Small intestine (tissue), 7 donors: ENCODE measurements at regions not wholly inside any gene's neighbourhood (a gene's known extent, or its start where the extent isn't known, plus 50 kb on each side); places are given as distances from the start of the nearest gene placed in this dataset.
A peak's percentile ranks its signal among the peaks of the same experiment; 100 is the strongest.

Experiments
- DNase-seq, 2 donors: peaks; one replicate each; pipeline versions ENCODE4 v3.0.0 to v3.0.0-alpha.2; 2013
- FAIRE-seq: peaks from 2 replicates; lab custom pipeline; 2012; peaks lifted over from hg19 to GRCh38; lab: Jason Lieb, UNC
- H3K27ac ChIP-seq, 3 donors: one replicate each; pipeline ENCODE4 v1.5.1; 2013; ENCODE audit warnings: low read length in 2 of 3, mild to moderate bottlenecking in 2 of 3, control low read depth in 1 of 3, inconsistent platforms in 1 of 3, low read depth in 1 of 3, moderate library complexity in 1 of 3
- H3K27me3 ChIP-seq, 3 donors: one replicate each; pipeline ENCODE4 v1.6.1; 2013; ENCODE audit warnings: low read length in 3 of 3, inconsistent platforms in 1 of 3; ENCODE audit not compliant: control insufficient read depth in 3 of 3, insufficient read depth in 3 of 3
- H3K36me3 ChIP-seq, 3 donors: one replicate each; pipeline ENCODE4 v1.6.1; 2013; ENCODE audit warnings: low read length in 3 of 3, inconsistent platforms in 1 of 3, low read depth in 1 of 3, mild to moderate bottlenecking in 1 of 3, moderate library complexity in 1 of 3; ENCODE audit not compliant: control insufficient read depth in 3 of 3, insufficient read depth in 2 of 3
- H3K4me1 ChIP-seq, 3 donors: one replicate each; pipeline ENCODE4 v1.6.1; 2013; ENCODE audit warnings: low read length in 2 of 3, inconsistent platforms in 1 of 3, low read depth in 1 of 3, mild to moderate bottlenecking in 1 of 3, moderate library complexity in 1 of 3; ENCODE audit not compliant: control insufficient read depth in 3 of 3, insufficient read depth in 2 of 3
- H3K4me3 ChIP-seq, 3 donors: one replicate each; pipeline ENCODE4 v1.5.1; 2013; ENCODE audit warnings: low read length in 3 of 3, control low read depth in 1 of 3, inconsistent platforms in 1 of 3, low read depth in 1 of 3, mild to moderate bottlenecking in 1 of 3, moderate library complexity in 1 of 3
- H3K9me3 ChIP-seq, 2 donors: one replicate each; pipeline ENCODE4 v1.6.1; 2013; ENCODE audit warnings: low read depth in 1 of 2, low read length in 1 of 2; ENCODE audit not compliant: control insufficient read depth in 2 of 2, insufficient read depth in 1 of 2
- WGBS, 3 donors: extraction: QIAGEN DNeasy Blood & Tissue Kit; methylation state at CpG; one replicate each; pipeline ENCODE4 v1.1.7; 2013; 5-methylcytosine and 5-hydroxymethylcytosine counted together
- donor health status: healthy with polysubstance abuse.
- donor health status: control.
- donor health status: control.
- donor health status: Bipolar disorder and iron deficiency.
- donor health status: healthy.

- H3K4me1 ChIP-seq = no peaks in the 10 kb centered on the region
- H3K27ac ChIP-seq = no peak overlapping the region
- H3K4me3 ChIP-seq = no peak overlapping the region
- H3K9me3 ChIP-seq = peaks cover 3 to 15% of the 10 kb centered on the region in 2 donors
- DNase-seq = no peak
- WGBS, 3 donors = 77 to 81% (median 78%) methylated on average over 6 of the region's 6 CpGs
- no peak for FAIRE-seq
- no peaks in the 10 kb centered on the region for H3K36me3 ChIP-seq
- H3K27me3 ChIP-seq = no peaks in the 10 kb centered on the region
Observed at GRCh38 chr3:72280876-72281275, 495.9 kb upstream of the PROK2 start.

GRCh38 chr3:72279631-72280041, 494.7 kb upstream of the PROK2 start:
- Histone ChIP-seq H3K4me3 (no peak overlapping the region), H3K9me3 (peaks cover 3 to 15% of the 10 kb centered on the region in 2 donors), H3K27me3 (no peaks in the 10 kb centered on the region), H3K27ac (peak overlapping the region in 1 of 3 donors; percentile 13), H3K4me1 (peaks cover 0 to 8% (median 3%) of the 10 kb centered on the region in 3 donors), H3K36me3 (no peaks in the 10 kb centered on the region)
- WGBS, 3 donors = 69 to 76% (median 73%) methylated on average over 6 of the region's 6 CpGs
- FAIRE-seq (no peak), DNase-seq (no peak)

GRCh38 chr3:72279068-72279604, 494.2 kb upstream of the PROK2 start:
- Histone ChIP-seq H3K9me3 (peaks cover 3 to 15% of the 10 kb centered on the region in 2 donors), H3K4me1 (peaks cover 0 to 9% (median 8%) of the 10 kb centered on the region in 3 donors), H3K27me3 (no peaks in the 10 kb centered on the region), H3K4me3 (no peak overlapping the region), H3K27ac (peak overlapping the region in 1 of 3 donors; percentile 13), H3K36me3 (no peaks in the 10 kb centered on the region)
- DNase-seq (no peak), FAIRE-seq (no peak)
- WGBS, 3 donors = 65 to 73% (median 69%) methylated on average over 3 of the region's 3 CpGs

GRCh38 chr3:72278349-72279067, 493.6 kb upstream of the PROK2 start:
- 50 to 83% (median 80%) methylated on average over 3 of the region's 3 CpGs for WGBS, 3 donors
- no peak for DNase-seq
- H3K27ac ChIP-seq = no peak overlapping the region
- no peak overlapping the region for H3K4me3 ChIP-seq
- H3K36me3 ChIP-seq = no peaks in the 10 kb centered on the region
- peaks cover 3 to 15% of the 10 kb centered on the region in 2 donors for H3K9me3 ChIP-seq
- no peak for FAIRE-seq
- peaks cover 0 to 12% (median 9%) of the 10 kb centered on the region in 3 donors for H3K4me1 ChIP-seq
- no peaks in the 10 kb centered on the region for H3K27me3 ChIP-seq

GRCh38 chr3:72277710-72278109, 492.8 kb upstream of the PROK2 start:
- Histone ChIP-seq H3K27me3 (no peaks in the 10 kb centered on the region), H3K9me3 (peaks cover 0 to 8% of the 10 kb centered on the region in 2 donors), H3K36me3 (no peaks in the 10 kb centered on the region), H3K27ac (no peak overlapping the region), H3K4me1 (peaks cover 0 to 12% (median 9%) of the 10 kb centered on the region in 3 donors), H3K4me3 (no peak overlapping the region)
- no peak for DNase-seq
- no peak for FAIRE-seq
- 94 to 97% (median 96%) methylated on average over 4 of the region's 4 CpGs for WGBS, 3 donors

- DNase-seq (no peak), FAIRE-seq (no peak)
- no peaks in the 10 kb centered on the region for H3K36me3 ChIP-seq
- peaks cover 0 to 12% (median 9%) of the 10 kb centered on the region in 3 donors for H3K4me1 ChIP-seq
- H3K9me3 ChIP-seq = peaks cover 0 to 4% of the 10 kb centered on the region in 2 donors
- WGBS, 3 donors = 86 to 95% (median 90%) methylated on average over 3 of the region's 3 CpGs
- H3K27me3 ChIP-seq = no peaks in the 10 kb centered on the region
- no peak overlapping the region for H3K4me3 ChIP-seq
- no peak overlapping the region for H3K27ac ChIP-seq
Observed at GRCh38 chr3:72276806-72277205, 491.9 kb upstream of the PROK2 start.

- Histone ChIP-seq H3K4me1 (peaks cover 0 to 15% (median 9%) of the 10 kb centered on the region in 3 donors), H3K27ac (no peak overlapping the region), H3K4me3 (no peak overlapping the region), H3K9me3 (peaks cover 0 to 4% of the 10 kb centered on the region in 2 donors), H3K27me3 (no peaks in the 10 kb centered on the region), H3K36me3 (no peaks in the 10 kb centered on the region)
- FAIRE-seq = no peak
- DNase-seq = no peak
- WGBS, 3 donors = 56 to 77% (median 65%) methylated on average over 7 of the region's 7 CpGs
Observed at GRCh38 chr3:72275331-72275751, 490.4 kb upstream of the PROK2 start.

GRCh38 chr3:72274493-72275330, 489.8 kb upstream of the PROK2 start:
- DNase-seq = peak in 1 of 2 donors; percentile 66
- Histone ChIP-seq H3K36me3 (no peaks in the 10 kb centered on the region), H3K4me1 (peaks cover 0 to 20% (median 9%) of the 10 kb centered on the region in 3 donors), H3K27ac (peak overlapping the region in 2 of 3 donors; percentile 14 to 36), H3K4me3 (no peak overlapping the region), H3K9me3 (peaks cover 0 to 4% of the 10 kb centered on the region in 2 donors), H3K27me3 (no peaks in the 10 kb centered on the region)
- no peak for FAIRE-seq
- WGBS, 3 donors = 27 to 38% (median 32%) methylated on average over 12 of the region's 12 CpGs
